ENCODE measurements at regions not wholly inside any gene's neighbourhood (a gene's known extent, or its start where the extent isn't known, plus 50 kb on each side); places are given as distances from the start of the nearest gene placed in this dataset.

- TF ChIP-seq POLR2AphosphoS5 (IDR thresholded peaks at IDR 0.05), result no peak
- TF ChIP-seq, protein P1, sequence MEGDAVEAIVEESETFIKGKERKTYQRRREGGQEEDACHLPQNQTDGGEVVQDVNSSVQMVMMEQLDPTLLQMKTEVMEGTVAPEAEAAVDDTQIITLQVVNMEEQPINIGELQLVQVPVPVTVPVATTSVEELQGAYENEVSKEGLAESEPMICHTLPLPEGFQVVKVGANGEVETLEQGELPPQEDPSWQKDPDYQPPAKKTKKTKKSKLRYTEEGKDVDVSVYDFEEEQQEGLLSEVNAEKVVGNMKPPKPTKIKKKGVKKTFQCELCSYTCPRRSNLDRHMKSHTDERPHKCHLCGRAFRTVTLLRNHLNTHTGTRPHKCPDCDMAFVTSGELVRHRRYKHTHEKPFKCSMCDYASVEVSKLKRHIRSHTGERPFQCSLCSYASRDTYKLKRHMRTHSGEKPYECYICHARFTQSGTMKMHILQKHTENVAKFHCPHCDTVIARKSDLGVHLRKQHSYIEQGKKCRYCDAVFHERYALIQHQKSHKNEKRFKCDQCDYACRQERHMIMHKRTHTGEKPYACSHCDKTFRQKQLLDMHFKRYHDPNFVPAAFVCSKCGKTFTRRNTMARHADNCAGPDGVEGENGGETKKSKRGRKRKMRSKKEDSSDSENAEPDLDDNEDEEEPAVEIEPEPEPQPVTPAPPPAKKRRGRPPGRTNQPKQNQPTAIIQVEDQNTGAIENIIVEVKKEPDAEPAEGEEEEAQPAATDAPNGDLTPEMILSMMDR (IDR thresholded peaks at IDR 0.05; ENCODE audit: poor library complexity, severe bottlenecking), result no peak
- no peak for TF ChIP-seq TAF1 (IDR thresholded peaks at IDR 0.05; ENCODE audit: low read depth)
These were observed 183.2 kb downstream of the MRPL39 start for GRCh38 chr21:25424048-25424447.

All from neural cell (in vitro differentiated cells).